LHCN-M2 (cell line): ENCODE measurements at regions not wholly inside any gene's neighbourhood (a gene's known extent, or its start where the extent isn't known, plus 50 kb on each side); places are given as distances from the start of the nearest gene placed in this dataset.

Experiments
- DNase-seq: peaks from one replicate; pipeline ENCODE4 v3.0.0-alpha.2; 2012; ENCODE audit warnings: low read depth

GRCh38 chr5:60338846-60339245 is 361.1 kb downstream of the DEPDC1B start:
- no peak for DNase-seq

GRCh38 chr5:60336491-60336890 is 363.5 kb downstream of the DEPDC1B start:
- no peak for DNase-seq

- DNase-seq, result no peak
Measured at GRCh38 chr5:60335913-60336312, 364.1 kb downstream of the DEPDC1B start.

GRCh38 chr5:60334281-60334713 is 365.7 kb downstream of the DEPDC1B start:
- DNase-seq, result peak; percentile 83

- DNase-seq, result peak; percentile 3
Measured at GRCh38 chr5:60333005-60333571, 366.9 kb downstream of the DEPDC1B start.

- DNase-seq, result peak; percentile 61
Measured at GRCh38 chr5:60332244-60333004, 367.5 kb downstream of the DEPDC1B start.

- DNase-seq, result no peak
Measured at GRCh38 chr5:60330236-60330635, 369.7 kb downstream of the DEPDC1B start.

- no peak for DNase-seq
Measured at GRCh38 chr5:60325870-60326269, 374.1 kb downstream of the DEPDC1B start.

GRCh38 chr5:60323596-60323995 is 376.4 kb downstream of the DEPDC1B start:
- no peak for DNase-seq

- DNase-seq, result no peak
Measured at GRCh38 chr5:60312098-60312497, 387.9 kb downstream of the DEPDC1B start.

GRCh38 chr5:60299944-60300343 is 400.0 kb downstream of the DEPDC1B start:
- no peak for DNase-seq

GRCh38 chr5:60297658-60298057 is 402.3 kb downstream of the DEPDC1B start:
- no peak for DNase-seq

- DNase-seq, result peak; percentile 28
Measured at GRCh38 chr5:60295423-60295822, 401.9 kb upstream of the PDE4D start.

GRCh38 chr5:60293518-60293917 is 400.0 kb upstream of the PDE4D start:
- DNase-seq, result no peak

- peak; percentile 58 for DNase-seq
Measured at GRCh38 chr5:60287174-60287771, 393.7 kb upstream of the PDE4D start.

- DNase-seq, result no peak
Measured at GRCh38 chr5:60285910-60286309, 392.4 kb upstream of the PDE4D start.

GRCh38 chr5:60280943-60281342 is 387.4 kb upstream of the PDE4D start:
- no peak for DNase-seq

GRCh38 chr5:60277941-60278340 is 384.4 kb upstream of the PDE4D start:
- no peak for DNase-seq

- no peak for DNase-seq
Measured at GRCh38 chr5:60274747-60275146, 381.2 kb upstream of the PDE4D start.

GRCh38 chr5:60271517-60271916 is 378.0 kb upstream of the PDE4D start:
- DNase-seq, result no peak

- no peak for DNase-seq
Measured at GRCh38 chr5:60267907-60268306, 374.4 kb upstream of the PDE4D start.

- DNase-seq, result no peak
Measured at GRCh38 chr5:60263346-60263745, 369.8 kb upstream of the PDE4D start.
